Body of pancreas (tissue), 4 donors: ENCODE measurements at regions not wholly inside any gene's neighbourhood (a gene's known extent, or its start where the extent isn't known, plus 50 kb on each side); places are given as distances from the start of the nearest gene placed in this dataset.
"Not testable (repeated sequence)": the region's sequence is repeated elsewhere in the genome, so short reads cannot be mapped to it uniquely, and the experiment has no call there.

Experiments used
- ATAC-seq: fragments of 150-250 bp; one replicate; pipeline ENCODE4 v1.9.1; 2016
- DNase-seq, 4 donors: peaks; one replicate each; pipeline ENCODE4 v3.0.0-alpha.2; 2019
- H3K27ac ChIP-seq, 4 donors: fragments of 200-600 bp; sonication (generic); 1 replicate in 3 of 4; 2 replicates in 1 of 4; pipeline versions ENCODE4 v1.5.1 to v1.6.1; 2016 to 2019; ENCODE audit warnings: mild to moderate bottlenecking in 1 of 4, mixed read lengths in 1 of 4, moderate library complexity in 1 of 4
- H3K27me3 ChIP-seq, 2 donors: fragments of 200-600 bp; sonication (generic); one replicate each; pipeline ENCODE4 v1.6.0; 2016; ENCODE audit warnings: mild to moderate bottlenecking in 1 of 2
- H3K36me3 ChIP-seq, 2 donors: fragments of 200-600 bp; sonication (generic); replicated peaks in 1 of 2; 2 replicates each; pipeline ENCODE4 v1.5.1; 2016; ENCODE audit warnings: low read depth in 2 of 2; ENCODE audit not compliant: insufficient read depth in 1 of 2
- H3K4me1 ChIP-seq: fragments of 200-600 bp; sonication (generic); one replicate; pipeline ENCODE4 v1.6.0; 2016
- H3K4me3 ChIP-seq, 2 donors: fragments of 200-600 bp; sonication (generic); 1 replicate in 1 of 2; 2 replicates in 1 of 2; pipeline ENCODE4 v1.5.1; 2016 to 2019
- H3K9me3 ChIP-seq, 3 donors: fragments of 200-600 bp; sonication (generic); 1 replicate in 2 of 3; 2 replicates in 1 of 3; pipeline ENCODE4 v1.5.1; 2016
- CTCF ChIP-seq, 7 experiments: fragments of 450-650 bp in 4 of 7; fragments of 200-600 bp in 3 of 7; sonication (generic) in 3 of 7; IDR thresholded peaks; one replicate each; pipeline ENCODE4 v1.5.1; 2016 to 2019; ENCODE audit warnings: antibody characterized with exemption in 7 of 7
- POLR2A ChIP-seq, 3 donors: fragments of 450-650 bp; IDR thresholded peaks; one replicate each; pipeline ENCODE4 v1.6.1; 2016; ENCODE audit warnings: antibody characterized with exemption in 3 of 3, mild to moderate bottlenecking in 2 of 3
- WGBS, 2 donors: methylation state at CpG; one replicate each; pipeline ENCODE4 v1.1.5; 2017; 5-methylcytosine and 5-hydroxymethylcytosine counted together
- intact Hi-C: fragments of 100-400 bp; cut with DNase I; formaldehyde crosslinking; loops from one replicate; pipeline ENCODE4 v1.15.1; 2023

DNA sequence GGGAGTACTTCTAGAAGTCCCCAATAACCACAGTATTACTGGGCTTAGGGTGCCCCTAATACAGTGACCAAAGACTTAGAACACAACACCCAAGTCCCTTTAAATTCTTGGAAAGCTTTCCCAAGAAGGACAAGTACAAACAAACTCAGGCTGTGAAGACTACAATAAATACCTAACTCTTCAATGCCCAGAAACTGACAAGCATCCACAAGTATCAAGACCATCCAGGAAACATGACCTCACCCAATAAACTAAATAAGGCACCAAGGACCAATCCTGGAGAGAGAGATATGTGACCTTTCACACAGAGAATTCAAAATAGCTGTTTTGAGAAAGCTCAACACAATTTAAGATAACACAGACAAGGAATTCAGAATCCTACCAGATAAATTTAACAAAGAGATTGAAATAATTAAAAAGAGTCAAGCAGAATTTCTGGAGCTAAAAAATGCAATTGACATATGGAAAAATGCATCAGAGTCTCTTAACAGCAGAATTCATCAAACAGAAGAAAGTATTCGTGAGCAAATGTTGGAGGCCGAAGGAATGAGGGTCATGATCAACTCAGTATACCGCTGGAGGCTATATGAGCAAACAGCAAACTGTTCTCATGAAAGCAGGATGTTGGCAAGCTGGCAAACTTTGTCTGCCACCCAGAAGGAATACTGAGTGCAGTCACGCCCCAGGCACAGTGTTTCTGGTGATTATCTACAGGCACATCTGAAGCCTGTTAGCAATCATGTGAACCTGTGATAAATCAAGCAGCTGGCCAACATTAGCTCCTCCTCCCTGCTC lies 87.0 kb upstream of the NECTIN3 start:
- intact Hi-C loops: no loop called here
- 93 to 98% methylated on average over 4 of the region's 4 CpGs for WGBS, 2 donors
- ATAC-seq: no peak
- DNase-seq: no peak
- Histone ChIP-seq H3K36me3 (no peaks in the 10 kb centered on the region), H3K27me3 (no peaks in the 10 kb centered on the region), H3K9me3 (no peaks in the 10 kb centered on the region), H3K4me3 (no peak overlapping the region), H3K4me1 (no peaks in the 10 kb centered on the region), H3K27ac (no peak overlapping the region)
- no peak for TF ChIP-seq CTCF (IDR thresholded peaks at IDR 0.05)
- TF ChIP-seq POLR2A (IDR thresholded peaks at IDR 0.05): no peak

GRCh38 chr3:110989446-110989845 lies 82.2 kb upstream of the NECTIN3 start:
- WGBS, 2 donors: 89 to 90% methylated on average over 5 of the region's 5 CpGs
- intact Hi-C loops: no loop called here
- no peak for ATAC-seq
- H3K9me3 ChIP-seq: no peaks in the 10 kb centered on the region
- H3K27me3 ChIP-seq: no peaks in the 10 kb centered on the region
- no peak for DNase-seq
- H3K4me1 ChIP-seq: no peaks in the 10 kb centered on the region
- no peaks in the 10 kb centered on the region for H3K36me3 ChIP-seq
- no peak for TF ChIP-seq CTCF (IDR thresholded peaks at IDR 0.05)
- TF ChIP-seq POLR2A (IDR thresholded peaks at IDR 0.05): no peak
- H3K4me3 ChIP-seq: no peak overlapping the region
- no peak overlapping the region for H3K27ac ChIP-seq

DNA sequence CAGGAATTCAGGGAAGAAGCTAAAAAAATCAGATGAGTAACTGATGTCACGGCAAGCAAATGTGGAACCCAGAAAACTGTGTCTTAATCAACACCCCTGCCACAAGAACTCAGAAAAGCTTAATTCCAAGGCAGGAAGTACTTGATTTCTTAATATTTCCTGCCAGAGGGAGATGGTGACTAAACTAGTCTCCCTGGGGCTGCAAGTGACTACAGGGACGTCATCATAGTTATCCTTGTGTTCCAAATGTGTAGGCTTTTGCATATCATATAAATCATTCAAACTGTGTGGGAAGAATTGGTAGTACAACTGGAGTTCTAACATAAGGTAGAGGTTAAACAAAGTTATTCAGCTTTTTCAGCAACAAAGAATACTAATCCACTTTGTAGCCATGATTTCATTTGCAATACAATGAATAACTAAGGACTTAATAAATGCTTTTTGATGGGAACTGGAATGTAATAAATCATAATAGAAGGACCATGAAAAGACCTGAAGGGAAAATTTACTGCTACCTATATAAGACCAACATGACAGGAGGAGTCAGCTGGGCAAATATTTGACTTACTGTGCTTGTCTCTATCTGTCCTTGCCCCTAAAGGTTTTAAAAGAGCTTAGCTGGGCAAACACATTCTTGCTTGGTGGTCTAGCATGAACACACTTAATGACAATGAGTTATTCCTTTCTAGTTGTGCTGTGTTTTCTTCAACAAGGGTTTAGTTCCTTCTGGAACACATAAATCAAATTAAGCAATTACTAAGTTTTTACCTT lies 76.0 kb upstream of the NECTIN3 start:
- H3K36me3 ChIP-seq: no peaks in the 10 kb centered on the region
- WGBS, 2 donors: 43 to 56% methylated on average over 2 of the region's 2 CpGs
- no peaks in the 10 kb centered on the region for H3K27me3 ChIP-seq
- no peak for TF ChIP-seq POLR2A (IDR thresholded peaks at IDR 0.05)
- no peak for TF ChIP-seq CTCF (IDR thresholded peaks at IDR 0.05)
- no peak overlapping the region for H3K4me3 ChIP-seq
- no peaks in the 10 kb centered on the region for H3K4me1 ChIP-seq
- ATAC-seq (no peak), DNase-seq (no peak)
- no peaks in the 10 kb centered on the region for H3K9me3 ChIP-seq
- H3K27ac ChIP-seq: no peak overlapping the region
- intact Hi-C loops: no loop called here

DNA sequence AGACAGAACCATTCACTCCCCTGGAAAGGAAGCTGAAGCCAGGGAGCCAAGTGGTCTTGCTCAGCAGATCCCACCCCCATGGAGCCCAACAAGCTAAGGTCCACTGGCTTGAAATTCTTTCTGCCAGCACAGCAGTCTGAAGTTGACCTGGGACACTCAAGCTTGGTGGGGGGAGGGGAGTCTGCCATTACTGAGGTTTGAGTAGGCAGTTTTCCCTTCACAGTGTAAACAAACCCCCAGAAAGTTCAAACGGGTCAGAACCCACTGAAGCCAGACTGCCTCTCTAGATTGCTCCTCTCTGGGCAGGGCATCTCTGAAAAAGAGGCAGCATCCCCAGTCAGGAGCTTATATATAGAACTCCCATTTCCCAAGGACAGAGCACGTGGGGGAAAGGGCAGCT lies 72.8 kb upstream of the NECTIN3 start:
- intact Hi-C loops, H3K36me3 ChIP-seq, H3K9me3 ChIP-seq, DNase-seq, H3K27ac ChIP-seq, ATAC-seq, H3K27me3 ChIP-seq, H3K4me1 ChIP-seq, H3K4me3 ChIP-seq: not testable (repeated sequence)
- 28 to 47% methylated on average over 2 of the region's 2 CpGs for whole genome bisulfite sequencing, 2 donors

- DNase-seq, ATAC-seq, H3K9me3 ChIP-seq, H3K4me3 ChIP-seq, H3K27me3 ChIP-seq, H3K27ac ChIP-seq, H3K4me1 ChIP-seq, H3K36me3 ChIP-seq, intact Hi-C loops: not testable (repeated sequence)
- 76 to 78% methylated on average over 4 of the region's 4 CpGs for WGBS, 2 donors
These were observed 65.1 kb upstream of the NECTIN3 start for GRCh38 chr3:111006485-111006884.
